ENCODE measurements at regions not wholly inside any gene's neighbourhood (a gene's known extent, or its start where the extent isn't known, plus 50 kb on each side); places are given as distances from the start of the nearest gene placed in this dataset.

DNA sequence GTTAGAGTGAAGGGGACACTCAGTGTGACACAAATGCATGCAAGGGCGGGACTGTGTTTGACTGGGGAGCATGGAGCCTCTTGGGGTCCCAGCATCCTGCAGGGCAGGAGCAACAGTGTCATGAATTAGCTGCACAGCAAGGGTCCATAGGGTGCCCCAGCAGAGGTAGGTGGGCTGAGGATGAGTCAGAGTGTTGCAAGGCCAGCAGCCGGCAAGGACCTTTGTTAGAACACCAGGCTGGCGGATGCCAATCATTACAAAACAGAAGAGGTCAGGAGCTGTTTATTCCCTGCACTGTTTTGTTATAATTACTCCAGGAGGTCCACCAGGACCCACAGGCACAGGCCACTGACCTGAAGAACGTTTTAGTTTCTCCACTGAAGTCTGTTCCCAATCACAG lies 362.2 kb upstream of the DUSP10 start:
- no peak overlapping the region for H3K4me3 ChIP-seq (ENCODE audit: low read depth, low read length)
- DNase-seq (ENCODE audit: low read depth) = no peak
- TF ChIP-seq, protein P1, sequence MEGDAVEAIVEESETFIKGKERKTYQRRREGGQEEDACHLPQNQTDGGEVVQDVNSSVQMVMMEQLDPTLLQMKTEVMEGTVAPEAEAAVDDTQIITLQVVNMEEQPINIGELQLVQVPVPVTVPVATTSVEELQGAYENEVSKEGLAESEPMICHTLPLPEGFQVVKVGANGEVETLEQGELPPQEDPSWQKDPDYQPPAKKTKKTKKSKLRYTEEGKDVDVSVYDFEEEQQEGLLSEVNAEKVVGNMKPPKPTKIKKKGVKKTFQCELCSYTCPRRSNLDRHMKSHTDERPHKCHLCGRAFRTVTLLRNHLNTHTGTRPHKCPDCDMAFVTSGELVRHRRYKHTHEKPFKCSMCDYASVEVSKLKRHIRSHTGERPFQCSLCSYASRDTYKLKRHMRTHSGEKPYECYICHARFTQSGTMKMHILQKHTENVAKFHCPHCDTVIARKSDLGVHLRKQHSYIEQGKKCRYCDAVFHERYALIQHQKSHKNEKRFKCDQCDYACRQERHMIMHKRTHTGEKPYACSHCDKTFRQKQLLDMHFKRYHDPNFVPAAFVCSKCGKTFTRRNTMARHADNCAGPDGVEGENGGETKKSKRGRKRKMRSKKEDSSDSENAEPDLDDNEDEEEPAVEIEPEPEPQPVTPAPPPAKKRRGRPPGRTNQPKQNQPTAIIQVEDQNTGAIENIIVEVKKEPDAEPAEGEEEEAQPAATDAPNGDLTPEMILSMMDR (IDR thresholded peaks at IDR 0.05; ENCODE audit: control insufficient read depth, extremely low read depth, insufficient read depth) = no peak

DNA sequence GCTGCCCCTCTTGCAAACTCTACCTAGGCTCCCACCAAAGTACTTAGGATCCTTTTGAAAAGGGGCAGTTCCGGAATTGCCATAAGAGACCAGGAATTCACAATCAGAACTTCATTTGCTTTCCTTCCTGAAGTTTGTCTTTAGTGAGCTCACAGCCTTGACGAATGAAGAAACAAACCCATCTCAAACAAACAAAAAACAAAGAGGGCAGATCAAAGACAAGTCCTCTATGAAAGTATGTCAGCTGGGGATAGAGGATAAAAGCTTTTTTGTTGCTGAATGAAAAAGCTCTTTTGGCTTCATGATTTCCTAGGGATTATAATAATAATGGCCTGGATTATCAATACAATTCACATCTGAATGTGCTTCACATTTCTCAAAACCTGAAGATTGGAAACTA lies 357.9 kb upstream of the DUSP10 start:
- no peak for DNase-seq (ENCODE audit: low read depth)
- TF ChIP-seq, protein P1 (IDR thresholded peaks at IDR 0.05; ENCODE audit: control insufficient read depth, extremely low read depth, insufficient read depth) = no peak
- H3K4me3 ChIP-seq (ENCODE audit: low read depth, low read length) = no peak overlapping the region

DNA sequence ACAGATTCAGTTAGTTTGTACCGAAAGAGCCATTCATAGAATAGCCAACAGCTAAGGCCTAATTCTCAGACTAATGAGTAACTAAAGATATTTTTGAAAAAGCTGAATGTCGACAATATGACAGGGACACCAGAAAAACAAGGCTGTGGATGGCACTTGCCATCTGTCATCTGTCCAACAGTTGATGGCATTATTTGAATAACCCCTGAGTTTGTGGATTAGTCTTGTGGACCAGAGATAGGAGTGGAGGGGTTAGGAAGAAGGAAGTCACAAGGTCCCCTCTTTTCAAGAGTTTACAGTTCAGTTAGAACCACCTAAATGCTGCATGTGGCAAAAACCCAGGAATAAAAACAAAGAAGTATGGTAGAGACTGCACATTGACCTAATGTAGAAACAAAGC lies 356.5 kb upstream of the DUSP10 start:
- TF ChIP-seq, protein P1 (IDR thresholded peaks at IDR 0.05; ENCODE audit: control insufficient read depth, extremely low read depth, insufficient read depth) = no peak
- DNase-seq (ENCODE audit: low read depth) = no peak

DNA sequence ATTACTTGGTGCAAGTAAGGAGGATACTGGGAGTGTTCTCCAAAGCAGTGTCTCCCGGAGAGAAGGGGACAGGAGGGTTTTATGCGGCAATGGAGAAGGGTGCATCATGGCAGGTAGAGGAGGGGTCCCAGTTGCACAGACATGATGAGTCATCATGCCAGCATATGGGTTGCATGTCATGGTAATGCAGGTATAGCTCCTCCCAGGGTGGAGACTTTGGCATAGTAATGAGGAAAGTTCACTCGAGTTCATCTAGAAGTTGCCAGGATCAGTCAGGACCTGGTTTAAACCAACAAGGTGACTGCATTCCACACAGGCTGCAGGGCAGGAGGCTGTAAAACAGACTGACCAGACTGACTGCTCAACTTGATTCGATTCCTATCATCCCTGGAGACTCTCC lies 355.7 kb upstream of the DUSP10 start:
- TF ChIP-seq, protein P1 (IDR thresholded peaks at IDR 0.05; ENCODE audit: control insufficient read depth, extremely low read depth, insufficient read depth) = no peak
- H3K4me3 ChIP-seq (ENCODE audit: low read depth, low read length) = no peak overlapping the region
- DNase-seq (ENCODE audit: low read depth) = peak; percentile 91

More for the DNA sequence above, 356.5 kb upstream of the DUSP10 start:
- H3K4me3 ChIP-seq (ENCODE audit: low read depth, low read length) = no peak overlapping the region

DNA sequence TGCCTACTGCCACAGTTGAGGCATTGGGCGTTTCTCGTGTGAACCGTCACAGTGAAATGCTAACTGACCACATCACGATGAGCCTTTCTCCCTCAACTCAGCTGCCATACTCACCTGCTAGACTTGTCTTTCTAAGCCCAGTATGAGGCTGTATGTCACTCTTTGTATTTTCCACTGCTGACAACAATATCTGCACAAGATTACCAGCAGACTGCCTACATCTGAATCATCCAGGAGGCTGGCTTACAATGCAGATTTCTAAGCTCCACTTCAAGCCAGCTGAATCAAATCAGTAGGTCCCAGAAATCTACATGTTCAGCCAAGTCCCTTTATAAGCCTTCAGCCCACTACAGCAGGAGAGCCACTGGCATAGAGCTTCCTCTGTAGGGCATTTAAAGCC lies 355.0 kb upstream of the DUSP10 start:
- no peak for DNase-seq (ENCODE audit: low read depth)
- TF ChIP-seq, protein P1 (IDR thresholded peaks at IDR 0.05; ENCODE audit: control insufficient read depth, extremely low read depth, insufficient read depth) = no peak
- H3K4me3 ChIP-seq (ENCODE audit: low read depth, low read length) = no peak overlapping the region

DNA sequence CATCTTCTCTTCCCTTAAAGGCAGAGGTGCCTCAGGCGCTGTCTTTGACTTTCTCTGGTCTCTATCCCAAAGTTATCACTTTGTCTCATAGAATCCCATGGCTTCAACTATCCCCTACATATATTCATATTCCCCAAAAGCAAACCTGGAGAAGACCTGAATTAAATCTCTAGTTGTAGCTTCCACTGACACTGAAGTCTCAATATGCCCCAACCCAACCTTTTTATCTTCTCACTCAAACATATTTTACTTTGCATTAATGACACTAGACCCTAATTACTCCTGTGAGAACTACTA lies 354.5 kb upstream of the DUSP10 start:
- H3K4me3 ChIP-seq (ENCODE audit: low read depth, low read length) = no peak overlapping the region
- TF ChIP-seq, protein P1 (IDR thresholded peaks at IDR 0.05; ENCODE audit: control insufficient read depth, extremely low read depth, insufficient read depth) = no peak

DNA sequence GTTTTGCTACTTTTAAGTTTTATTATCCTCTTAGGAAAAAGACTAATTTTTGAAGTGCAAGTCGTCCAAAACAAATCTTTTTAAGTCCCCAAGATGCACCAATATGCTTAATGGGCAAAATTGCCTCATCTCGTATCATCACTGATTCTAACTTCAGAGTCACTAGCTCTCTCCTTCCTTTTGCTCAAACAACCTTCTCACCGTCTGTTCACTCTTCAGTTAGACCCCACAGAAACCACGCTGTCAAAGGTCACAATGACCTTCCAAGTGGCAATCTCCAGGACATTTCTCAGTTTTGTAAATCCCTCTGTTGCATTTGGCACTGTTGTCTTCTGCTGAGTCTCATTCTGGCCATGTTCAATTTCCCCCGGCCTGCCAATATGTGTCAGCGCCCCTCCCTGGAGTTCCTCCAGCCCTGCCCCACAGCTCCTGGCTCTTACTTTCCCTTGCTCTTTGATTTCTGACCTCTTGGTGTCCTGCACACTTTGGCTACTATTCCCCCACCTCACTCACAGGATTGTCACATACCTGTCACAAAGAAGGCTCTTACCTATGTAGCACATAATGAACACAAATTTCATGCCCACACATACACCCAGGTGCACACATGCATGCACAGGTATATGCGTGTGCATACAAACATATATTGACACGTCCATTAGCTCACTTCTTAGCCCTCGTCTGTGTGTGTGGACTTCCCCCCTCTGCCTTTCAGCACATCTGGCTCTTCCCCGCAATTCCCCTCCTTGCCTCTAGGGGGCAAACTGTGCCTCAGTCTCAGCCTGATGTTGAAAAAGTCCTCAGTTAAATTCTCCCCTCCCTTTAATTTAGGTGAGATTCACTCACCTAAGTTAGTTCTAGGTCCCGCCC lies 354.0 kb upstream of the DUSP10 start:
- TF ChIP-seq, protein P1 (IDR thresholded peaks at IDR 0.05; ENCODE audit: control insufficient read depth, extremely low read depth, insufficient read depth) = peak; percentile 79
- H3K4me3 ChIP-seq (ENCODE audit: low read depth, low read length) = no peak overlapping the region
- DNase-seq (ENCODE audit: low read depth) = no peak

More for the DNA sequence above, 354.5 kb upstream of the DUSP10 start:
- DNase-seq (ENCODE audit: low read depth) = no peak
